K562 (cell line): ENCODE measurements at regions not wholly inside any gene's neighbourhood (a gene's known extent, or its start where the extent isn't known, plus 50 kb on each side); places are given as distances from the start of the nearest gene placed in this dataset.

Experiments
- ATAC-seq: fragments of 200-7000 bp; cut with Tn5 transposase; 3 replicates; pipeline ENCODE4 v1.9.1; 2020; ENCODE audit warnings: moderate library complexity
- BruUV-seq: library from RNA; stranded (reverse); fragments of 400-500 nt; replicated peaks from 2 replicates; lab custom pipeline; 2021; lab: Mats Ljungman, UMichigan
- CTCF ChIA-PET: fragments of 300-600 bp; formaldehyde crosslinking; extraction: SDS; loops from one replicate; lab custom pipeline; 2021; ENCODE audit warnings: low intra/inter-chr PET ratio; lab: Yijun Ruan, JAX
- POLR2A ChIA-PET: fragments of 300-600, 350-650 bp; sonication (Branson Sonifier 250); formaldehyde crosslinking; extraction: SDS; loops from one replicate; lab custom pipeline; 2021; ENCODE audit warnings: antibody characterized with exemption, inconsistent platforms; lab: Yijun Ruan, JAX
- DNase-seq, 4 experiments: peaks; one replicate each; pipeline versions ENCODE4 v3.0.0 to v3.0.0-alpha.2; 2011 to 2018; ENCODE audit warnings: low spot score in 3 of 4, mixed read lengths in 3 of 4; ENCODE audit errors: extremely low read depth in 1 of 4
- FAIRE-seq: peaks from 2 replicates; lab custom pipeline; 2011; peaks lifted over from hg19 to GRCh38; lab: Jason Lieb, UNC
- H2AFZ ChIP-seq: 2 replicates; pipeline ENCODE4 v1.6.0; 2011; ENCODE audit warnings: low read depth, low read length, control low read depth, inconsistent platforms
- H3K27ac ChIP-seq: fragments of 200-600 bp; 3 replicates; pipeline ENCODE4 v1.8.0; 2011; ENCODE audit warnings: low read depth, mild to moderate bottlenecking, control low read depth, inconsistent platforms, low read length, moderate library complexity, mixed read lengths; ENCODE audit errors: extremely low read depth
- H3K27me3 ChIP-seq, 2 experiments: fragments of 300-600 bp in 1 of 2; 2 replicates in 1 of 2; 3 replicates in 1 of 2; pipeline versions ENCODE4 v1.6.0 to v1.8.0; 2011; ENCODE audit warnings: inconsistent platforms in 2 of 2, low read length in 2 of 2, mild to moderate bottlenecking in 1 of 2, mixed read lengths in 1 of 2, moderate library complexity in 1 of 2; ENCODE audit not compliant: control insufficient read depth in 2 of 2, insufficient read depth in 2 of 2
- H3K36me3 ChIP-seq: fragments of 300-600 bp; 3 replicates; pipeline ENCODE4 v1.8.0; 2011; ENCODE audit warnings: mild to moderate bottlenecking, low read length, inconsistent platforms; ENCODE audit not compliant: control insufficient read depth, insufficient read depth
- H3K4me1 ChIP-seq, 2 experiments: fragments of 200-600 bp in 1 of 2; replicated peaks in 1 of 2; 2 replicates in 1 of 2; 3 replicates in 1 of 2; pipeline versions ENCODE4 v1.5.1 to v1.8.0; 2011; ENCODE audit warnings: inconsistent platforms in 2 of 2, low read length in 2 of 2, mild to moderate bottlenecking in 1 of 2, mixed read lengths in 1 of 2, moderate library complexity in 1 of 2; ENCODE audit not compliant: control insufficient read depth in 2 of 2, insufficient read depth in 2 of 2
- H3K4me2 ChIP-seq: 2 replicates; pipeline ENCODE4 v1.6.1; 2011; ENCODE audit warnings: low read length, control low read depth, inconsistent platforms, mixed read lengths; ENCODE audit not compliant: insufficient read depth
- H3K4me3 ChIP-seq: fragments of 200-600 bp; sonication (generic), shearing (Covaris generic); 2 replicates; pipeline ENCODE4 v1.5.1; 2016; ENCODE audit warnings: control low read depth, inconsistent platforms
- H3K79me2 ChIP-seq: fragments of 200-600 bp; 3 replicates; pipeline ENCODE4 v1.8.0; 2011; ENCODE audit warnings: low read length, inconsistent platforms; ENCODE audit not compliant: control insufficient read depth, insufficient read depth
- H3K9ac ChIP-seq, 2 experiments: 2 replicates each; pipeline versions ENCODE4 v1.6.0 to v1.6.1; 2011; ENCODE audit warnings: low read depth in 2 of 2, low read length in 2 of 2, control low read depth in 1 of 2, inconsistent platforms in 1 of 2, mild to moderate bottlenecking in 1 of 2, mixed read lengths in 1 of 2; ENCODE audit not compliant: insufficient read depth in 1 of 2
- H3K9me1 ChIP-seq: one replicate; pipeline ENCODE4 v1.6.0; 2011; ENCODE audit warnings: inconsistent platforms, mild to moderate bottlenecking, low read length, moderate library complexity; ENCODE audit not compliant: control insufficient read depth, insufficient read depth
- H3K9me3 ChIP-seq: replicated peaks from 2 replicates; pipeline ENCODE4 v1.5.1; 2011; ENCODE audit warnings: low read depth, low read length, inconsistent platforms; ENCODE audit not compliant: control insufficient read depth, insufficient read depth
- H4K20me1 ChIP-seq: replicated peaks from 2 replicates; pipeline ENCODE4 v1.6.1; 2011; ENCODE audit warnings: low read length, inconsistent platforms, mixed read lengths; ENCODE audit not compliant: control insufficient read depth, insufficient read depth
- CHD2 ChIP-seq: IDR thresholded peaks from 2 replicates; pipeline ENCODE4 v1.6.1; 2011; ENCODE audit warnings: low read depth, low read length
- MAFK ChIP-seq: IDR thresholded peaks from 2 replicates; pipeline ENCODE4 v1.6.1; 2011; ENCODE audit warnings: low read length, improper control_type of control experiment
- PHF8 ChIP-seq: fragments of 200-600 bp; sonication (generic); IDR thresholded peaks from 2 replicates; pipeline ENCODE4 v1.6.1; 2012; ENCODE audit warnings: mixed run types, mild to moderate bottlenecking, inconsistent platforms, low read length, moderate library complexity, borderline replicate concordance
- SP2 ChIP-seq: IDR thresholded peaks from 2 replicates; pipeline ENCODE4 v1.6.1; 2011; ENCODE audit warnings: mild to moderate bottlenecking, low read depth, low read length, moderate library complexity; ENCODE audit not compliant: poor library complexity, severe bottlenecking; ENCODE audit errors: extremely low read depth
- TBP ChIP-seq: optimal IDR thresholded peaks from 2 replicates; pipeline ENCODE3; 2011; ENCODE audit warnings: low read depth, low read length, improper control_type of control experiment
- YY1 ChIP-seq, 3 experiments: IDR thresholded peaks; 2 replicates each; pipeline ENCODE4 v1.6.1; 2011; ENCODE audit warnings: low read length in 2 of 3, mild to moderate bottlenecking in 2 of 3, moderate library complexity in 2 of 3, borderline replicate concordance in 1 of 3, control low read depth in 1 of 3, low read depth in 1 of 3; ENCODE audit not compliant: insufficient read depth in 3 of 3, insufficient replicate concordance in 2 of 3, control insufficient read depth in 1 of 3, insufficient read length in 1 of 3; ENCODE audit errors: extremely low read depth in 1 of 3
- ZNF217 ChIP-seq: sonication (generic); formaldehyde crosslinking; IDR thresholded peaks from 2 replicates; pipeline ENCODE4 v1.8.0; 2022; ENCODE audit warnings: mild to moderate bottlenecking, missing genetic modification reagents
- ZNF311 ChIP-seq: fragments of 250-450 bp; sonication (Bioruptor Pico); IDR thresholded peaks from 2 replicates; pipeline ENCODE4 v1.4.0; 2020; ENCODE audit warnings: mild to moderate bottlenecking, moderate library complexity
- ZNF589 ChIP-seq: fragments of 200-800 bp; sonication (Bioruptor generic); IDR thresholded peaks from 2 replicates; pipeline ENCODE4 v1.6.1; 2016; ENCODE audit warnings: low read depth, missing genetic modification characterization, missing compliant biosample characterization
- ZNF785 ChIP-seq: fragments of 250-450 bp; sonication (Bioruptor Pico); IDR thresholded peaks from 2 replicates; pipeline ENCODE4 v1.4.0; 2020; ENCODE audit warnings: mild to moderate bottlenecking
- WGBS: fragments of 100-300 bp; shearing (Covaris generic); methylation state at CpG from one replicate; pipeline ENCODE4 v1.1.6; 2016; ENCODE audit warnings: low coverage, mixed read lengths; ENCODE audit not compliant: insufficient coverage; ENCODE audit errors: missing lambda C conversion rate; 5-methylcytosine and 5-hydroxymethylcytosine counted together
- in situ Hi-C: fragments of 300-500 bp; cut with MboI; formaldehyde crosslinking; loops from 4 replicates; pipeline ENCODE4 v1.15.0; 2018; ENCODE audit warnings: inconsistent platforms, mixed read lengths
- intact Hi-C: fragments of 100-400 bp; cut with micrococcal nuclease; formaldehyde crosslinking; loops from 2 replicates; pipeline ENCODE4 v1.14.2; 2022
- TF ChIP-seq, protein P1 (sequence below): fragments of 250-450 bp; sonication (Bioruptor Pico); IDR thresholded peaks from 2 replicates; pipeline ENCODE4 v1.8.0; 2021; ENCODE audit warnings: borderline replicate concordance, mild to moderate bottlenecking, moderate library complexity; ENCODE audit not compliant: poor library complexity, severe bottlenecking

DNA sequence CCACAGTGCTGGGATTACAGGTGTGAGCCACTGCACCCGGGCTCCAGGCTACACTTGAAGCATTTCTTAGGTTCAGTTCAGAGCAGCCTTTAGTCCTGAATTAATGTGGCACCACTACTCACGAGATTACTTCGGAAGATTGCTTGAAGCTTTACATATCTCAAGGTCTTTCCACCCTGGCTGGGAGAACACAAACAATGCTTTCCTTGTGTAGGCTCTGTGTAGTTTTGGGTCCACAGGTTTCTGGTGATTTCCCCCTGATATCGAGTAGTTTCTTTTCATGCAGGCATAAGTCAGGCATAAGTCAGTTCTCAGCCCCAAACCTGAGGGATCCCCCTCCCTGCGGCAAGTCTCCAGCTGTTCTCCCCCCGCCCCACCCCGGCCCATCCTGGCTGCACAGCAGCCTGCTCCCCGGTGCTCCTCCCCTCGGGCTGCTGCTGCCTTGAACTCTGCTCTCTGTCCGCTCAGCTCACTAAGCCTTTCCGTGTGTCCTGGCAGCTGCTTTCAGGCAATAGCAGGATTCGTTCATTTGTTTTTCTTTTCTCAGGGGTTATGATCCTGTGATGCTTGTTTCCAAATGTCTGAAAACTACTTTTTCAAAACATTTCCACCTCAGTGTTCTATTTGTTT lies 417.7 kb downstream of the TMEM121 start:
- Histone ChIP-seq H3K27me3 (no peaks in the 10 kb centered on the region), H3K9me3 (no peaks in the 10 kb centered on the region), H3K27ac (no peak overlapping the region), H3K79me2 (no peaks in the 10 kb centered on the region), H3K9me1 (no peaks in the 10 kb centered on the region), H3K4me2 (no peak overlapping the region), H4K20me1 (no peaks in the 10 kb centered on the region), H3K9ac (no peak overlapping the region), H2AFZ (no peak overlapping the region), H3K4me1 (peaks cover 0 to 3% of the 10 kb centered on the region in 2 experiments; a peak in 2 of 5 replicates), H3K4me3 (no peak overlapping the region), H3K36me3 (no peaks in the 10 kb centered on the region)
- BruUV-seq, result no TSS peak
- FAIRE-seq (no peak), DNase-seq (no peak), ATAC-seq (no peak)
- CTCF ChIA-PET, result interaction anchor here (0.6 to 0.7 kb wide), 2 partner anchors 389 to 572 kb away, joined by 3 read pairs; no protein-coding TSS in a partner anchor
- 1% methylated on average over 9 of the region's 12 CpGs for WGBS
- intact Hi-C loops (loop anchor here (10.0 kb wide), 2 partner anchors 269 to 389 kb away; no protein-coding TSS in a partner anchor), in situ Hi-C loops (no loop called here)
- POLR2A ChIA-PET, result no interaction called here
- TF ChIP-seq MAFK, result no peak
- TF ChIP-seq SP2, result no peak
- no peak for TF ChIP-seq PHF8
- no peak for TF ChIP-seq ZNF217 (CRISPR knock-in tag)
- no peak for TF ChIP-seq ZNF311
- TF ChIP-seq, protein P1, sequence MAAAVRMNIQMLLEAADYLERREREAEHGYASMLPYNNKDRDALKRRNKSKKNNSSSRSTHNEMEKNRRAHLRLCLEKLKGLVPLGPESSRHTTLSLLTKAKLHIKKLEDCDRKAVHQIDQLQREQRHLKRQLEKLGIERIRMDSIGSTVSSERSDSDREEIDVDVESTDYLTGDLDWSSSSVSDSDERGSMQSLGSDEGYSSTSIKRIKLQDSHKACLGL (CRISPR knock-in tag), result no peak
- no peak for TF ChIP-seq ZNF589 (CRISPR knock-in tag)
- TF ChIP-seq CHD2, result no peak
- no peak for TF ChIP-seq YY1 (IDR thresholded peaks at IDR 0.05; ENCODE audit: borderline replicate concordance in 1 of 3, control insufficient read depth in 1 of 3, extremely low read depth in 1 of 3, insufficient read depth in 3 of 3, insufficient read length in 1 of 3, insufficient replicate concordance in 2 of 3, low read depth in 1 of 3, low read length in 2 of 3)
- no peak for TF ChIP-seq ZNF785 (CRISPR knock-in tag)
- TF ChIP-seq TBP, result no peak
